SU-DHL-6 (cell line): ENCODE measurements at regions not wholly inside any gene's neighbourhood (a gene's known extent, or its start where the extent isn't known, plus 50 kb on each side); places are given as distances from the start of the nearest gene placed in this dataset.

Source experiments
- H2AFZ ChIP-seq: fragments of 200-600 bp; sonication (generic); 2 replicates; pipeline ENCODE4 v1.6.1; 2014; ENCODE audit warnings: low read depth, mild to moderate bottlenecking, moderate library complexity, mixed read lengths, antibody characterized with exemption, low read length; ENCODE audit not compliant: severe bottlenecking
- H3F3A ChIP-seq: fragments of 200-600 bp; shearing (Covaris generic); 2 replicates; pipeline ENCODE4 v1.6.0; 2016; ENCODE audit warnings: antibody characterized with exemption, mild to moderate bottlenecking; ENCODE audit not compliant: insufficient read depth
- H3K27ac ChIP-seq: fragments of 200-600 bp; sonication (generic); 2 replicates; pipeline ENCODE4 v1.5.1; 2016; ENCODE audit warnings: low read depth, mild to moderate bottlenecking, low read length, moderate library complexity, mixed read lengths
- H3K27me3 ChIP-seq: fragments of 200-600 bp; sonication (generic), shearing (Covaris generic); 2 replicates; pipeline ENCODE4 v1.6.0; 2014; ENCODE audit warnings: mild to moderate bottlenecking, low read length
- H3K36me3 ChIP-seq: fragments of 200-600 bp; sonication (generic); 2 replicates; pipeline ENCODE4 v1.6.1; 2014; ENCODE audit warnings: mild to moderate bottlenecking, low read length, mixed read lengths
- H3K4me2 ChIP-seq: fragments of 300-600, 200-600 bp; shearing (Covaris generic), sonication (generic); 2 replicates; pipeline ENCODE4 v1.6.0; 2014; ENCODE audit warnings: low read length, low read depth, mild to moderate bottlenecking; ENCODE audit not compliant: poor library complexity, severe bottlenecking
- H3K4me3 ChIP-seq: fragments of 200-600 bp; sonication (generic); 2 replicates; pipeline ENCODE4 v1.5.1; 2014; ENCODE audit warnings: antibody characterized with exemption, low read length, mild to moderate bottlenecking, mixed read lengths; ENCODE audit not compliant: insufficient read depth, poor library complexity, severe bottlenecking
- H3K79me2 ChIP-seq: fragments of 200-600 bp; sonication (generic); 2 replicates; pipeline ENCODE4 v1.6.1; 2014; ENCODE audit warnings: mild to moderate bottlenecking, low read length, moderate library complexity; ENCODE audit not compliant: insufficient read depth
- H3K9ac ChIP-seq: fragments of 200-600 bp; sonication (generic); 2 replicates; pipeline ENCODE4 v1.7.0; 2014; ENCODE audit warnings: mild to moderate bottlenecking, low read length
- H3K9me2 ChIP-seq: fragments of 200-600 bp; sonication (generic); replicated peaks from 2 replicates; pipeline ENCODE4 v1.6.1; 2014; ENCODE audit warnings: low read length; ENCODE audit not compliant: insufficient read depth
- H3K9me3 ChIP-seq: fragments of 200-600 bp; sonication (generic); 2 replicates; pipeline ENCODE4 v1.6.1; 2014; ENCODE audit warnings: low read length, mixed read lengths; ENCODE audit not compliant: insufficient read depth
- H4K20me1 ChIP-seq: fragments of 200-600 bp; sonication (generic); 2 replicates; pipeline ENCODE4 v1.6.1; 2014; ENCODE audit warnings: low read depth, mild to moderate bottlenecking, antibody characterized with exemption, low read length, moderate library complexity, mixed read lengths
- EZH2phosphoT487 ChIP-seq: fragments of 200-600 bp; sonication (generic), shearing (Covaris generic); conservative IDR thresholded peaks from 2 replicates; pipeline ENCODE4 v1.6.1; 2018; ENCODE audit warnings: mild to moderate bottlenecking, antibody characterized with exemption, low read length, moderate library complexity, mixed read lengths
- TF ChIP-seq, protein P1 (sequence below): fragments of 200-600 bp; sonication (generic); IDR thresholded peaks from one replicate; pipeline ENCODE4 v1.5.1; 2017; ENCODE audit warnings: antibody characterized with exemption, mild to moderate bottlenecking, low read length, moderate library complexity; ENCODE audit not compliant: insufficient read depth, poor library complexity, severe bottlenecking

DNA sequence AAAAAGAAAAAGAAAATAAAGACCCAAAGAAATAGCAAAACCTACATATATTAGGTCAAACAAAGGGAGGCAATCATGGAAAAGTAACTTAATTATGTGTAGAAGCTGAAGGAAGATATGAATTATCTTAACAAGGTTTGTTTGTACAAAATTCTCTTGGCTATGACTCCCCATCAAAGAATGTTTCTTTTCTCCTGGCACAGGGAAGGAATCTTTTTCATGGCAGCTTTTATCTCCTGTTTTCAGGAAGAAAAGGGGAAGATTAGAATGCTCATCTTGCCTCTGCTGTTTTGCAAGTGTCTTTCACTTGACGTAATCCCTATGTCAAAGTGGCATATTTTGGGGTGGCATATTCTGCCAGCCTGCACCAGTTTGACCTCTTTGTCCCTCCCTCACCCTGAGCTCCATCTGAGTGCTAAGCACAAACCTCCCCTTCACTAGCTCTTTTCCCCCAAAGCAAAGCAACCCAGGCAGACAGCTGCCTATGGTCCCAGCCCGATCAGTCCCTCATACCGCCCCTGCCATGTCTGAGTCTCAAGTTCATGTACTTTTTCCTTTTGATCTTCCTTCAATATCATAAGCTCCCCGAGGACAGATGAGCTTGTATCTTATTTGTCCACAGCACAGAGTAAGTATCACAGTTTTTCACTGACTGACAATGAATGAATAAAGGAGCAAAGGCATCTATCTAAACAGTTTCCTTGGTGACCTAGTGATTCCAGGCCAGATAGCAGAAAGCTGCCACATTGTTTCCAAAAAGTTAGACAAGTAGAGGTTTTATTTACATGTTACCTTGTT, 242.8 kb upstream of the ANKRD55 start:
- H3K9me2 ChIP-seq = no peaks in the 10 kb centered on the region
- H3K9ac ChIP-seq = no peak overlapping the region
- H3K9me3 ChIP-seq = no peaks in the 10 kb centered on the region
- H2AFZ ChIP-seq = no peak overlapping the region
- H3K4me2 ChIP-seq = no peak overlapping the region
- no peak overlapping the region for H3K4me3 ChIP-seq
- no peaks in the 10 kb centered on the region for H4K20me1 ChIP-seq
- H3K79me2 ChIP-seq = no peaks in the 10 kb centered on the region
- H3K27ac ChIP-seq = no peak overlapping the region
- no peaks in the 10 kb centered on the region for H3F3A ChIP-seq
- no peak for TF ChIP-seq EZH2phosphoT487
- TF ChIP-seq, protein P1, sequence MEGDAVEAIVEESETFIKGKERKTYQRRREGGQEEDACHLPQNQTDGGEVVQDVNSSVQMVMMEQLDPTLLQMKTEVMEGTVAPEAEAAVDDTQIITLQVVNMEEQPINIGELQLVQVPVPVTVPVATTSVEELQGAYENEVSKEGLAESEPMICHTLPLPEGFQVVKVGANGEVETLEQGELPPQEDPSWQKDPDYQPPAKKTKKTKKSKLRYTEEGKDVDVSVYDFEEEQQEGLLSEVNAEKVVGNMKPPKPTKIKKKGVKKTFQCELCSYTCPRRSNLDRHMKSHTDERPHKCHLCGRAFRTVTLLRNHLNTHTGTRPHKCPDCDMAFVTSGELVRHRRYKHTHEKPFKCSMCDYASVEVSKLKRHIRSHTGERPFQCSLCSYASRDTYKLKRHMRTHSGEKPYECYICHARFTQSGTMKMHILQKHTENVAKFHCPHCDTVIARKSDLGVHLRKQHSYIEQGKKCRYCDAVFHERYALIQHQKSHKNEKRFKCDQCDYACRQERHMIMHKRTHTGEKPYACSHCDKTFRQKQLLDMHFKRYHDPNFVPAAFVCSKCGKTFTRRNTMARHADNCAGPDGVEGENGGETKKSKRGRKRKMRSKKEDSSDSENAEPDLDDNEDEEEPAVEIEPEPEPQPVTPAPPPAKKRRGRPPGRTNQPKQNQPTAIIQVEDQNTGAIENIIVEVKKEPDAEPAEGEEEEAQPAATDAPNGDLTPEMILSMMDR = no peak
- H3K27me3 ChIP-seq = no peaks in the 10 kb centered on the region
- no peaks in the 10 kb centered on the region for H3K36me3 ChIP-seq

DNA sequence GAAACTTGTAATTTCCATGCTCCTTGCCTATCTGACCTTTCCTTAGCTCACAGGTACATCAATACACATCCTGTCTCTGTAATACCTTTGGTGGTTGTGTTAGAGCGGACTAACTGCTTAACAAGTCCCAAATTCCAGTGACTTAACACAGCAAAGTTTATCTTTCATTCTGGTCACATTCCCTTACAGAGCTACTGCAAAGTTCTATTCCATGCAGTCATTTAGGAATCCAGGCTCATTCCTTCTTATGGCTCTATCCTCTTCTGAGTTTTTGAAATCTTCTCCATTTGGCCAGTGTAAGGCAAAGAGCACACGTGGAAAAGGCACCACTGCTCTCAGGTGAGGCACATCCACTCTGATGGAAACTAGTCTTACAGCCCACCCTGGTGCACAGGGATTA, 238.6 kb upstream of the ANKRD55 start:
- TF ChIP-seq EZH2phosphoT487 = no peak
- TF ChIP-seq, protein P1 = no peak
- no peaks in the 10 kb centered on the region for H3K79me2 ChIP-seq
- no peaks in the 10 kb centered on the region for H3K27me3 ChIP-seq
- H3K36me3 ChIP-seq = no peaks in the 10 kb centered on the region
- H2AFZ ChIP-seq = no peak overlapping the region
- no peaks in the 10 kb centered on the region for H4K20me1 ChIP-seq
- H3K27ac ChIP-seq = no peak overlapping the region
- H3F3A ChIP-seq = no peaks in the 10 kb centered on the region
- H3K9me2 ChIP-seq = no peaks in the 10 kb centered on the region
- H3K9ac ChIP-seq = no peak overlapping the region
- H3K4me3 ChIP-seq = no peak overlapping the region
- H3K4me2 ChIP-seq = no peak overlapping the region
- no peaks in the 10 kb centered on the region for H3K9me3 ChIP-seq

DNA sequence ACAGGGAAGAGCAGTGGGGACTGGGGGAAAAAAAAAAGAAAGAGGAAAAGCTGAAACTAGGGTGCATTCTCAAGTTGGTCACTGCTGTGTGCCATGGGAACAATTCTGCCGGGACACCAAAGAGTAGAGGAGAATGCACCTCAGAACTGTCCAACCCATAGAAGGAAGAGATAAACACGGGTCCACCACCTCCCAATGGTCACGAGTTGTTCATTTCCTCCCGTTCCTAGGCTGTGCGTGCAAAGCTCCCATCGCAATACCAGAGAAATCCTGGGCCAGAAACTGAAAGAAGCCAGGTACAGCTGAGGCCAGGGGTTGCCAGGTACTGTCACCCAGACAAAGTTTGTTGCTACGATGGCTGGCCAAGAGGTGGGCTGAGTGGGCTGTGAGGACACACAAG, 236.9 kb upstream of the ANKRD55 start:
- H4K20me1 ChIP-seq = no peaks in the 10 kb centered on the region
- H3K36me3 ChIP-seq = no peaks in the 10 kb centered on the region
- no peak overlapping the region for H3K4me2 ChIP-seq
- no peaks in the 10 kb centered on the region for H3K27me3 ChIP-seq
- no peak overlapping the region for H3K27ac ChIP-seq
- H3F3A ChIP-seq = no peaks in the 10 kb centered on the region
- H3K9me3 ChIP-seq = no peaks in the 10 kb centered on the region
- no peaks in the 10 kb centered on the region for H3K9me2 ChIP-seq
- no peak overlapping the region for H3K9ac ChIP-seq
- H2AFZ ChIP-seq = no peak overlapping the region
- H3K4me3 ChIP-seq = no peak overlapping the region
- H3K79me2 ChIP-seq = no peaks in the 10 kb centered on the region
- TF ChIP-seq, protein P1 = no peak
- no peak for TF ChIP-seq EZH2phosphoT487
